ENCODE measurements at regions not wholly inside any gene's neighbourhood (a gene's known extent, or its start where the extent isn't known, plus 50 kb on each side); places are given as distances from the start of the nearest gene placed in this dataset.

DNA sequence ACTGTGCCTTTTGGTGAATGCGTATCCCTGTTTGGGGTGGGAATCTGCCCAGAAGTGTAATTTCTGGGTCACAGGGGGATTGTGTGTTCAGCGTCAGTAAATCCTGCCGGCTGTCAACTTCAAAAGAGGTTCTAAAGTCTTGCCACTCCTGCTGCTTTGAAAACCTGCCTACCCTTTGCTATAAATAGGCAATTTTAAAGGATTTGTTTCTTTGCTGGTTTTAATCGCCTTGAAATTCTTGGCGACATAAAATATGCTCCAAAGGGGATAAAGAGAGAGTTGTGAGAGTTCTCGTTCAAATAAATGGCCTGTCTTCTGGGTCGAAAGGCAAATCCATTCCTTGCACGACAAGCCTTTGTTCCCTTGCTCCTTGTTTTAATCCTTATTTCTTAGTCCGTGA is 143.4 kb downstream of the IRF8 start:
- FAIRE-seq: no peak
- 53 to 64% (median 61%) methylated on average over 9 of the region's 9 CpGs for WGBS, 3 donors

DNA sequence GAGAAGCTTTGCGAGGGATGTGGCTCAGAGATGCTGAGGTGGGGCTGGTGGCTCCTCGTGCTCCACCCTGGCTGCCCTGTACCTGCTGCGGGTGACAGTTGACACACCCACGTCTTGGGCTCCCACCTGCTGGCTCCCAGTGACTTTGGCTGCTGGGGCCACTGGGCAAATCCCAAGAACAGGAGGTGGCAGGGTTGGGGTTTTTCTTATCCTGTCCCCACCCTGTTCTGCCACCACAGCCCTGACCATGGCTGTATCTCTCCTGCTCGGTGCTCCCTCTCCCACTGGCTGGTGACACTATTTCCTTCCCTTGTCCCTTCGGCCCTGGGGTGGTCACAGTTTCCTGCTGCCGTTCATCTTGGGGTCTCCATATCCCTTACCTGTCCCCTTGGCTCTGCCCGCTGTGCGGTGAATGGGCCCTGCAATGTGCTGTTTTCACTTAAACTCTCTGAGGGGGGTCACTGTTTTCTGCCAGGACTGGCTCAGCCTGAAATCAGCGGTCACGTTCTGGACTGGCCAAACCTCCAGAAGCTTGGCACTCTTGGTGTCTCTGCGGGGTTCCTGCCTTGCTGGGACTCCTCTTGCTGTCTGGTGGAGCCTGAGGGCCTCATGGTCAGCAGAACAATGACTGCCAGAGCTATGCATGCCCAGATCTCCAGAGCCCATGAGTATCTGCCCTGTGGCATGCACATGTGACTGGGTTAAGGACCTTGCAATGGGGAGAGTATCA is 144.2 kb downstream of the IRF8 start:
- H3K27me3 ChIP-seq (ENCODE audit: control insufficient read depth in 3 of 3, insufficient read depth in 3 of 3, low read length in 3 of 3): peaks cover 0 to 10% (median 4%) of the 10 kb centered on the region in 3 donors
- H3K27ac ChIP-seq (ENCODE audit: low read depth in 1 of 3, low read length in 2 of 3): no peak overlapping the region
- 52 to 67% (median 58%) methylated on average over 12 of the region's 12 CpGs for WGBS, 3 donors
- DNase-seq: no peak
- H3K36me3 ChIP-seq (ENCODE audit: control insufficient read depth in 3 of 3, insufficient read depth in 2 of 3, low read depth in 1 of 3, low read length in 3 of 3): no peaks in the 10 kb centered on the region
- H3K4me3 ChIP-seq (ENCODE audit: low read depth in 1 of 3, low read length in 3 of 3): no peak overlapping the region
- no peaks in the 10 kb centered on the region for H3K9me3 ChIP-seq (ENCODE audit: control insufficient read depth in 2 of 2, insufficient read depth in 1 of 2, low read depth in 1 of 2, low read length in 1 of 2)
- H3K4me1 ChIP-seq (ENCODE audit: control insufficient read depth in 3 of 3, insufficient read depth in 2 of 3, low read depth in 1 of 3, low read length in 2 of 3): peaks cover 0 to 8% (median 2%) of the 10 kb centered on the region in 3 donors
- no peak for FAIRE-seq

More for the DNA sequence above, 143.4 kb downstream of the IRF8 start:
- H3K4me1 ChIP-seq (ENCODE audit: control insufficient read depth in 3 of 3, insufficient read depth in 2 of 3, low read depth in 1 of 3, low read length in 2 of 3): peaks cover 0 to 8% (median 2%) of the 10 kb centered on the region in 3 donors
- H3K27ac ChIP-seq (ENCODE audit: low read depth in 1 of 3, low read length in 2 of 3): no peak overlapping the region
- no peaks in the 10 kb centered on the region for H3K9me3 ChIP-seq (ENCODE audit: control insufficient read depth in 2 of 2, insufficient read depth in 1 of 2, low read depth in 1 of 2, low read length in 1 of 2)
- H3K36me3 ChIP-seq (ENCODE audit: control insufficient read depth in 3 of 3, insufficient read depth in 2 of 3, low read depth in 1 of 3, low read length in 3 of 3): no peaks in the 10 kb centered on the region
- no peak overlapping the region for H3K4me3 ChIP-seq (ENCODE audit: low read depth in 1 of 3, low read length in 3 of 3)
- H3K27me3 ChIP-seq (ENCODE audit: control insufficient read depth in 3 of 3, insufficient read depth in 3 of 3, low read length in 3 of 3): peaks cover 0 to 4% (median 2%) of the 10 kb centered on the region in 3 donors
- no peak for DNase-seq

DNA sequence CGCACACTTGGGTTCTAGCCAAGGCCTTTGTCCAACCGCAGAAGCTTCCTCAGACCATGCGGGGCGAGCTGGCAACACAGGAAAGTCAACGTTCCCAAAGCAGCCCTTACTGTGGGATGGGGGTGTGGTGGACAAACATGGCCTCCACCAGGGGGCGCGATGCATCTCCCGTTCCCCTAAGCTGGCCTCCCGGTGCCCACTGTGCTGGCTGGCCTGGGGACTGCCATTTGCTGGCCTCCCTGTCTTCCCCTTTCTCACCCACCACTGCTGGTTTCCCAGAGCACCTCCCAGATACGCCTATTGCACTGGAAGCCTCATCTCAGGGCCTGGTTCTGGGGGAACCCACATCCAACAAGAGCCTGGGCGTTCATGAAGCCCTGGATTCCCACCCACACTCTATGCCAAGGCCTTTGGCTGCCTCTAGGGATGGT is 145.3 kb downstream of the IRF8 start:
- Histone ChIP-seq H3K27ac (ENCODE audit: low read depth in 1 of 3, low read length in 2 of 3) (no peak overlapping the region), H3K4me1 (ENCODE audit: control insufficient read depth in 3 of 3, insufficient read depth in 2 of 3, low read depth in 1 of 3, low read length in 2 of 3) (peaks cover 0 to 2% (median 0%) of the 10 kb centered on the region in 3 donors), H3K27me3 (ENCODE audit: control insufficient read depth in 3 of 3, insufficient read depth in 3 of 3, low read length in 3 of 3) (peaks cover 0 to 16% (median 4%) of the 10 kb centered on the region in 3 donors), H3K4me3 (ENCODE audit: low read depth in 1 of 3, low read length in 3 of 3) (no peak overlapping the region), H3K36me3 (ENCODE audit: control insufficient read depth in 3 of 3, insufficient read depth in 2 of 3, low read depth in 1 of 3, low read length in 3 of 3) (no peaks in the 10 kb centered on the region), H3K9me3 (ENCODE audit: control insufficient read depth in 2 of 2, insufficient read depth in 1 of 2, low read depth in 1 of 2, low read length in 1 of 2) (no peaks in the 10 kb centered on the region)
- 46 to 60% (median 57%) methylated on average over 11 of the region's 11 CpGs for WGBS, 3 donors
- no peak for FAIRE-seq
- peak in 1 of 2 donors; percentile 47 for DNase-seq

DNA sequence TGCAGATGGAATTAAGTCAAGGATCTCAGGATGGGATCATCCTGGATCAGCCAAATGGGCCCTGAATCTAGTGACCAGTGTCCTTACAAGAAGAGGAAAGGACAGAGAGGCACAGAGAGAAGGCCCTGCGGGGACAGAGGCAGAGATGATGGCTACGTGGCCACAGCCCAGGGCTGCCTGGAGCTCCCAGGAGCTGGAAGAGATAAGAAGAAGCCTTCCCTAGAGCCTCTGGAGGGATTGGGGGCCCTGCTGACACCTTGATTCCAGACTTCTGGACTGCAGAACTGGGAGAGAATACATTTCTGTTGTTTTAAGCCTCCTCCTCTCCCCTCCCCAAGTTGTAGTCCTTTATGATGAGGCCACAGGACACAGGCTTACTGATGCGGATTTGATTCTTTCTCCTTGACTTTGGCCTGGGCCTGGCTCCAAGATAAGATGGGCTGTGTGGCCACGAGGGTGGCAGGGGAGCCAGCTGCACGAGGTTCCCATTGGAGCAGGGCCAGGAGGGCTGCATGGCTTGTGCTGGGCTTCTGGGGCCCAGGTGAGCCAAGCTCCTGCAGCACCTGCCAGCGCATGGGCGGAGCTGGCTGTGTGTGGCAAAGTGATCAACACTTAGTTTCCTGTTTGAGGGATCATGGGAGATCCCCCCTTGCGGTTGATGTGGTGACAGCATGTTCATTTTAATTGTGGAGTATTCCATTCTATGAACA is 146.1 kb downstream of the IRF8 start:
- DNase-seq (peak; percentile 23 to 72), FAIRE-seq (no peak)
- Histone ChIP-seq H3K4me1 (ENCODE audit: control insufficient read depth in 3 of 3, insufficient read depth in 2 of 3, low read depth in 1 of 3, low read length in 2 of 3) (peaks cover 0 to 2% (median 0%) of the 10 kb centered on the region in 3 donors), H3K27ac (ENCODE audit: low read depth in 1 of 3, low read length in 2 of 3) (no peak overlapping the region), H3K4me3 (ENCODE audit: low read depth in 1 of 3, low read length in 3 of 3) (no peak overlapping the region), H3K27me3 (ENCODE audit: control insufficient read depth in 3 of 3, insufficient read depth in 3 of 3, low read length in 3 of 3) (peaks cover 0 to 16% (median 4%) of the 10 kb centered on the region in 3 donors), H3K9me3 (ENCODE audit: control insufficient read depth in 2 of 2, insufficient read depth in 1 of 2, low read depth in 1 of 2, low read length in 1 of 2) (no peaks in the 10 kb centered on the region), H3K36me3 (ENCODE audit: control insufficient read depth in 3 of 3, insufficient read depth in 2 of 3, low read depth in 1 of 3, low read length in 3 of 3) (no peaks in the 10 kb centered on the region)
- WGBS, 3 donors: 14 to 49% (median 16%) methylated on average over 8 of the region's 8 CpGs

DNA sequence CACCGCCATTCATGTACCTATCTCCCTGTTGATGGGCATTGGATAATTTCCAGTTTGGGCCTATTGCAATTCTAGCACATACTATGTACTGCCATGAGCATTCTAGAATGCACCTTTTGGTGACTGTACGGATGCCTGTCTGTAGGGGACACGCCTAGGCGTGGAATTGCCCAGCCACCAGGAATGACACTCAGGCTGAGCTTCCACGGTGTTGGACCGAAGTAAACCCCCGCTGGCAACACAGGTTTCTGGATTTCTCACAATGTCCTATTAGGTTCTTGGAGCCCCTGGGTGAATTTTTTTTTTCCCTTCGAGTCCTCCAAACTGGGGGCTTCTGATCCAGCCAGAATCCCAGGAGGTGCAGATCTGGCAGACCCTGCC is 146.6 kb downstream of the IRF8 start:
- FAIRE-seq (no peak), DNase-seq (no peak)
- WGBS, 3 donors: 35 to 67% (median 53%) methylated on average over 8 of the region's 8 CpGs

DNA sequence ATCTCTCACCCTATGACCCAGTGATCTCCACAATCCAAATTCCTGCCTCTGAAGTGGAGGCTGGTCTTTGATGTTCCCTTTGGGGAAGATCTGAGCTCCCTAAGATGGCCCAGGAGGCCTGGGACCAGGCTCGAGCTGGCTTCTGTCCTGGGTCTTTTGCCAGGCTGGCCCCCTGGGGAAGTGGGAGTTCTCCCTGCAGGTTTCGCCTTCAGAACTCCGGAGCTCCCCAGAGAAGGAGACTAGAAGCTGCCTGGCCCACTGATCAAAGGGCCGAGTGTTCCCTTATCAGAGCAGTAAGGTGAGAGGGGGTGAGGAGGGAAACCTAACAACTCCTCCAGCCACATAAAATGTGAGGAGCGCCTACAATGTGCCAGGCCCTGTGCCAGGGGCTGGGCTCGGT is 147.1 kb downstream of the IRF8 start:
- peaks cover 0 to 2% (median 0%) of the 10 kb centered on the region in 3 donors for H3K4me1 ChIP-seq (ENCODE audit: control insufficient read depth in 3 of 3, insufficient read depth in 2 of 3, low read depth in 1 of 3, low read length in 2 of 3)
- H3K9me3 ChIP-seq (ENCODE audit: control insufficient read depth in 2 of 2, insufficient read depth in 1 of 2, low read depth in 1 of 2, low read length in 1 of 2): no peaks in the 10 kb centered on the region
- FAIRE-seq: no peak
- H3K4me3 ChIP-seq (ENCODE audit: low read depth in 1 of 3, low read length in 3 of 3): no peak overlapping the region
- DNase-seq: no peak
- H3K36me3 ChIP-seq (ENCODE audit: control insufficient read depth in 3 of 3, insufficient read depth in 2 of 3, low read depth in 1 of 3, low read length in 3 of 3): no peaks in the 10 kb centered on the region
- no peak overlapping the region for H3K27ac ChIP-seq (ENCODE audit: low read depth in 1 of 3, low read length in 2 of 3)
- 12 to 62% (median 45%) methylated on average over 6 of the region's 6 CpGs for WGBS, 3 donors
- H3K27me3 ChIP-seq (ENCODE audit: control insufficient read depth in 3 of 3, insufficient read depth in 3 of 3, low read length in 3 of 3): peaks cover 0 to 16% (median 4%) of the 10 kb centered on the region in 3 donors

More for the DNA sequence above, 146.6 kb downstream of the IRF8 start:
- H3K9me3 ChIP-seq (ENCODE audit: control insufficient read depth in 2 of 2, insufficient read depth in 1 of 2, low read depth in 1 of 2, low read length in 1 of 2): no peaks in the 10 kb centered on the region
- H3K36me3 ChIP-seq (ENCODE audit: control insufficient read depth in 3 of 3, insufficient read depth in 2 of 3, low read depth in 1 of 3, low read length in 3 of 3): no peaks in the 10 kb centered on the region
- H3K4me3 ChIP-seq (ENCODE audit: low read depth in 1 of 3, low read length in 3 of 3): no peak overlapping the region
- peaks cover 0 to 2% (median 0%) of the 10 kb centered on the region in 3 donors for H3K4me1 ChIP-seq (ENCODE audit: control insufficient read depth in 3 of 3, insufficient read depth in 2 of 3, low read depth in 1 of 3, low read length in 2 of 3)
- H3K27me3 ChIP-seq (ENCODE audit: control insufficient read depth in 3 of 3, insufficient read depth in 3 of 3, low read length in 3 of 3): peaks cover 0 to 16% (median 4%) of the 10 kb centered on the region in 3 donors
- no peak overlapping the region for H3K27ac ChIP-seq (ENCODE audit: low read depth in 1 of 3, low read length in 2 of 3)

DNA sequence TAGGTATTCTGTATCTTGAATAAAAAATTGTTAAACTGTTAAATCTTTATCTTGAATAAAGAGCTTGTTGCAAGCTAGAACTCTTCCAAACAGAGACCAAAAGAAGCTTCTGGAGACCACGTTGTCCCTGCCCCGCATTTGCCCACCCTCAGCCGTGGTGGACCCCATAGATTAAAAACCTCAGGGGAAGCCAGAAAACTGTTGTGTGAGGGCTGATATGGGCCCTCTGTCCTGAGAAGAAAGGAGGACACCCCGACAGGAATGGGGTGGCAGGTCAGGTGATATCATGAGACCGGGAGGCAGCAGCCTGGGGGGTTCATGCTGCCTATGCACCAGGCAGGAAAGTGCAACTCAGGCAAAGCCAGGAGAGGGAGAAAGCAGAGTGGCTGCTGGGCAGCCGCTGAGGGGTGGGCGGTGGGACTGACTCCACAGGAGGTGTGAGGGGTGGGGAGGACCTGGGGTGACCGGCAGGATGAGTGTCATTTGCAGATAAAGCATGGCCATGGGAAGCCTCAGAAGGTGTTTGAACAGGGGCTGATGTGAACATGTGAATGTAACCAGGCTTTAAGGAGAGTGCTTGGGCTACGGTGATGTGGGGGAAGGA is 147.8 kb downstream of the IRF8 start:
- Histone ChIP-seq H3K27me3 (ENCODE audit: control insufficient read depth in 3 of 3, insufficient read depth in 3 of 3, low read length in 3 of 3) (peaks cover 0 to 18% (median 4%) of the 10 kb centered on the region in 3 donors), H3K4me1 (ENCODE audit: control insufficient read depth in 3 of 3, insufficient read depth in 2 of 3, low read depth in 1 of 3, low read length in 2 of 3) (peaks cover 0 to 2% (median 2%) of the 10 kb centered on the region in 3 donors), H3K36me3 (ENCODE audit: control insufficient read depth in 3 of 3, insufficient read depth in 2 of 3, low read depth in 1 of 3, low read length in 3 of 3) (no peaks in the 10 kb centered on the region), H3K27ac (ENCODE audit: low read depth in 1 of 3, low read length in 2 of 3) (no peak overlapping the region), H3K4me3 (ENCODE audit: low read depth in 1 of 3, low read length in 3 of 3) (no peak overlapping the region), H3K9me3 (ENCODE audit: control insufficient read depth in 2 of 2, insufficient read depth in 1 of 2, low read depth in 1 of 2, low read length in 1 of 2) (no peaks in the 10 kb centered on the region)
- 43 to 61% (median 50%) methylated on average over 9 of the region's 9 CpGs for WGBS, 3 donors
- FAIRE-seq: no peak
- DNase-seq: no peak

DNA sequence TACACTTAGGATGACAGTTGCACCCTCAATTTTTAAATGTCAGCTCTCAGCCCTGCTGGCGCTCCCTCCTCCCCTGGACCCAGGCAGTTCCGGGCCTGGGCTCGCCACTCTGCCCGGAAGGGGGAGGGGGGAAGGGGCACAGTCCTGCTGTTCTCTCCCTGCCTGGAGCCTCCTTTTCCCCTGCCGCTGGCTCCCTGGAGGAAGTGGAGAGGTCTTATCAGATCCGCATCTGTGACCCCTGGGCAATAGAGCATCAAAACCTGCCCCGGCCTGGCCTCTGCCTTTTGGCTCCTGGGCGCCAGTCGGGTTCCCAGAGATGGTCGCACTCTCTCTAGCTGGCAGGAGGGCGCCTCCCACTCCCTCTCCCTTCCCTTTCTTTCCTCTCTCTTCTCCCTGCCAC is 149.3 kb downstream of the IRF8 start:
- Histone ChIP-seq H3K4me3 (ENCODE audit: low read depth in 1 of 3, low read length in 3 of 3) (no peak overlapping the region), H3K27me3 (ENCODE audit: control insufficient read depth in 3 of 3, insufficient read depth in 3 of 3, low read length in 3 of 3) (peaks cover 0 to 19% (median 2%) of the 10 kb centered on the region in 3 donors), H3K4me1 (ENCODE audit: control insufficient read depth in 3 of 3, insufficient read depth in 2 of 3, low read depth in 1 of 3, low read length in 2 of 3) (peaks cover 0 to 2% (median 0%) of the 10 kb centered on the region in 3 donors), H3K36me3 (ENCODE audit: control insufficient read depth in 3 of 3, insufficient read depth in 2 of 3, low read depth in 1 of 3, low read length in 3 of 3) (no peaks in the 10 kb centered on the region), H3K9me3 (ENCODE audit: control insufficient read depth in 2 of 2, insufficient read depth in 1 of 2, low read depth in 1 of 2, low read length in 1 of 2) (no peaks in the 10 kb centered on the region), H3K27ac (ENCODE audit: low read depth in 1 of 3, low read length in 2 of 3) (no peak overlapping the region)
- FAIRE-seq (no peak), DNase-seq (no peak)
- WGBS, 3 donors: 18 to 42% (median 23%) methylated on average over 10 to 11 of the region's 11 CpGs
